ENCODE measurements at regions not wholly inside any gene's neighbourhood (a gene's known extent, or its start where the extent isn't known, plus 50 kb on each side); places are given as distances from the start of the nearest gene placed in this dataset.

- Histone ChIP-seq H3K9me3 (ENCODE audit: low read depth) (no peaks in the 10 kb centered on the region), H3K36me3 (ENCODE audit: low read depth) (no peaks in the 10 kb centered on the region), H3K9me2 (ENCODE audit: insufficient read depth) (no peaks in the 10 kb centered on the region), H3F3A (ENCODE audit: insufficient read depth) (no peaks in the 10 kb centered on the region), H4K20me1 (ENCODE audit: insufficient read depth) (no peaks in the 10 kb centered on the region), H3K9ac (no peak overlapping the region), H3K4me2 (ENCODE audit: unreplicated experiment) (no peak overlapping the region), H3K27me3 (replicated peaks; ENCODE audit: insufficient read depth) (no peaks in the 10 kb centered on the region), H2AFZ (no peak overlapping the region), H3K4me1 (ENCODE audit: insufficient read depth) (no peaks in the 10 kb centered on the region), H3K4me3 (no peak overlapping the region), H3K79me2 (ENCODE audit: insufficient read depth) (no peaks in the 10 kb centered on the region), H3K27ac (no peak overlapping the region)
- no peak for TF ChIP-seq EZH2 (IDR thresholded peaks at IDR 0.05; ENCODE audit: insufficient read depth, poor library complexity, severe bottlenecking)
- no peak for TF ChIP-seq EZH2phosphoT487 (IDR thresholded peaks at IDR 0.05; ENCODE audit: insufficient read depth, low read depth)
- DNase-seq: no peak
- in situ Hi-C loops (cut with MboI): no loop called here
- WGBS, 2 experiments (ENCODE audit: low coverage in 1 of 2, low lambda C conversion rate in 2 of 2, missing lambda C conversion rate in 2 of 2): 69 to 71% methylated on average over 4 of the region's 4 CpGs
Measured at GRCh38 chr1:187045371-187045770, 216.6 kb downstream of the PLA2G4A start.

GRCh38 chr1:187046293-187046692 lies 217.5 kb downstream of the PLA2G4A start:
- H4K20me1 ChIP-seq (ENCODE audit: insufficient read depth): no peaks in the 10 kb centered on the region
- DNase-seq: no peak
- H3K9me3 ChIP-seq (ENCODE audit: low read depth): no peaks in the 10 kb centered on the region
- TF ChIP-seq EZH2 (IDR thresholded peaks at IDR 0.05; ENCODE audit: insufficient read depth, poor library complexity, severe bottlenecking) (no peak), EZH2phosphoT487 (IDR thresholded peaks at IDR 0.05; ENCODE audit: insufficient read depth, low read depth) (no peak)
- H3K27me3 ChIP-seq (replicated peaks; ENCODE audit: insufficient read depth): no peaks in the 10 kb centered on the region
- no peaks in the 10 kb centered on the region for H3K4me1 ChIP-seq (ENCODE audit: insufficient read depth)
- H3K79me2 ChIP-seq (ENCODE audit: insufficient read depth): no peaks in the 10 kb centered on the region
- H3F3A ChIP-seq (ENCODE audit: insufficient read depth): no peaks in the 10 kb centered on the region
- H3K4me3 ChIP-seq: no peak overlapping the region
- 84 to 87% methylated on average over 5 of the region's 5 CpGs for WGBS, 2 experiments (ENCODE audit: low coverage in 1 of 2, low lambda C conversion rate in 2 of 2, missing lambda C conversion rate in 2 of 2)
- no peak overlapping the region for H3K9ac ChIP-seq
- no peaks in the 10 kb centered on the region for H3K36me3 ChIP-seq (ENCODE audit: low read depth)
- in situ Hi-C loops (cut with MboI): no loop called here
- H3K4me2 ChIP-seq (ENCODE audit: unreplicated experiment): no peak overlapping the region
- no peaks in the 10 kb centered on the region for H3K9me2 ChIP-seq (ENCODE audit: insufficient read depth)
- no peak overlapping the region for H2AFZ ChIP-seq
- H3K27ac ChIP-seq: no peak overlapping the region

GRCh38 chr1:187047298-187047697 lies 218.5 kb downstream of the PLA2G4A start:
- H3K4me1 ChIP-seq (ENCODE audit: insufficient read depth): no peaks in the 10 kb centered on the region
- H3K36me3 ChIP-seq (ENCODE audit: low read depth): no peaks in the 10 kb centered on the region
- in situ Hi-C loops (cut with MboI): no loop called here
- 67 to 76% methylated on average over 5 of the region's 5 CpGs for WGBS, 2 experiments (ENCODE audit: low coverage in 1 of 2, low lambda C conversion rate in 2 of 2, missing lambda C conversion rate in 2 of 2)
- H3K9ac ChIP-seq: no peak overlapping the region
- no peak for DNase-seq
- no peaks in the 10 kb centered on the region for H3K9me3 ChIP-seq (ENCODE audit: low read depth)
- no peak overlapping the region for H3K4me3 ChIP-seq
- TF ChIP-seq EZH2phosphoT487 (IDR thresholded peaks at IDR 0.05; ENCODE audit: insufficient read depth, low read depth) (no peak), EZH2 (IDR thresholded peaks at IDR 0.05; ENCODE audit: insufficient read depth, poor library complexity, severe bottlenecking) (no peak)
- no peaks in the 10 kb centered on the region for H4K20me1 ChIP-seq (ENCODE audit: insufficient read depth)
- H3K27me3 ChIP-seq (replicated peaks; ENCODE audit: insufficient read depth): no peaks in the 10 kb centered on the region
- no peak overlapping the region for H3K27ac ChIP-seq
- H3F3A ChIP-seq (ENCODE audit: insufficient read depth): no peaks in the 10 kb centered on the region
- H3K4me2 ChIP-seq (ENCODE audit: unreplicated experiment): no peak overlapping the region
- H2AFZ ChIP-seq: no peak overlapping the region
- H3K9me2 ChIP-seq (ENCODE audit: insufficient read depth): no peaks in the 10 kb centered on the region
- H3K79me2 ChIP-seq (ENCODE audit: insufficient read depth): no peaks in the 10 kb centered on the region

- TF ChIP-seq EZH2phosphoT487 (IDR thresholded peaks at IDR 0.05; ENCODE audit: insufficient read depth, low read depth) (no peak), EZH2 (IDR thresholded peaks at IDR 0.05; ENCODE audit: insufficient read depth, poor library complexity, severe bottlenecking) (no peak)
- Histone ChIP-seq H3K4me2 (ENCODE audit: unreplicated experiment) (no peak overlapping the region), H2AFZ (no peak overlapping the region), H4K20me1 (ENCODE audit: insufficient read depth) (no peaks in the 10 kb centered on the region), H3F3A (ENCODE audit: insufficient read depth) (no peaks in the 10 kb centered on the region), H3K9me3 (ENCODE audit: low read depth) (no peaks in the 10 kb centered on the region), H3K9me2 (ENCODE audit: insufficient read depth) (no peaks in the 10 kb centered on the region), H3K36me3 (ENCODE audit: low read depth) (no peaks in the 10 kb centered on the region), H3K27ac (no peak overlapping the region), H3K4me3 (no peak overlapping the region), H3K9ac (no peak overlapping the region), H3K27me3 (replicated peaks; ENCODE audit: insufficient read depth) (no peaks in the 10 kb centered on the region), H3K4me1 (ENCODE audit: insufficient read depth) (no peaks in the 10 kb centered on the region), H3K79me2 (ENCODE audit: insufficient read depth) (no peaks in the 10 kb centered on the region)
- peak; percentile 60 for DNase-seq
- in situ Hi-C loops (cut with MboI): no loop called here
- 0 to 7% methylated on average over 4 of the region's 4 CpGs for WGBS, 2 experiments (ENCODE audit: low coverage in 1 of 2, low lambda C conversion rate in 2 of 2, missing lambda C conversion rate in 2 of 2)
Measured at GRCh38 chr1:187051618-187052232, 223.0 kb downstream of the PLA2G4A start.

- Histone ChIP-seq H3K36me3 (ENCODE audit: low read depth) (no peaks in the 10 kb centered on the region), H3K27ac (no peak overlapping the region), H3K4me2 (ENCODE audit: unreplicated experiment) (no peak overlapping the region), H3K9me2 (ENCODE audit: insufficient read depth) (no peaks in the 10 kb centered on the region), H3K9ac (no peak overlapping the region), H3K27me3 (replicated peaks; ENCODE audit: insufficient read depth) (no peaks in the 10 kb centered on the region), H3K4me3 (no peak overlapping the region), H2AFZ (no peak overlapping the region), H3K4me1 (ENCODE audit: insufficient read depth) (no peaks in the 10 kb centered on the region), H3K9me3 (ENCODE audit: low read depth) (no peaks in the 10 kb centered on the region), H3K79me2 (ENCODE audit: insufficient read depth) (no peaks in the 10 kb centered on the region), H4K20me1 (ENCODE audit: insufficient read depth) (no peaks in the 10 kb centered on the region), H3F3A (ENCODE audit: insufficient read depth) (no peaks in the 10 kb centered on the region)
- TF ChIP-seq EZH2phosphoT487 (IDR thresholded peaks at IDR 0.05; ENCODE audit: insufficient read depth, low read depth): no peak
- TF ChIP-seq EZH2 (IDR thresholded peaks at IDR 0.05; ENCODE audit: insufficient read depth, poor library complexity, severe bottlenecking): no peak
- WGBS, 2 experiments (ENCODE audit: low coverage in 1 of 2, low lambda C conversion rate in 2 of 2, missing lambda C conversion rate in 2 of 2): 74 to 84% methylated on average over 4 of the region's 4 CpGs
- in situ Hi-C loops (cut with MboI): no loop called here
- no peak for DNase-seq
Measured at GRCh38 chr1:187053876-187054275, 225.1 kb downstream of the PLA2G4A start.
